Mucosa of rectum (tissue), 2 donors: ENCODE measurements at regions not wholly inside any gene's neighbourhood (a gene's known extent, or its start where the extent isn't known, plus 50 kb on each side); places are given as distances from the start of the nearest gene placed in this dataset.

Experiments
- H3K27ac ChIP-seq, 2 donors: one replicate each; pipeline ENCODE4 v1.7.0; 2013; ENCODE audit warnings: inconsistent platforms in 2 of 2, low read depth in 2 of 2, low read length in 2 of 2
- H3K27me3 ChIP-seq, 2 donors: one replicate each; pipeline ENCODE4 v1.7.0; 2013; ENCODE audit warnings: low read length in 2 of 2; ENCODE audit not compliant: control insufficient read depth in 2 of 2, insufficient read depth in 2 of 2
- H3K36me3 ChIP-seq, 2 donors: one replicate each; pipeline ENCODE4 v1.7.0; 2013; ENCODE audit warnings: low read length in 2 of 2; ENCODE audit not compliant: control insufficient read depth in 2 of 2, insufficient read depth in 2 of 2
- H3K4me1 ChIP-seq, 2 donors: one replicate each; pipeline ENCODE4 v1.7.0; 2013; ENCODE audit warnings: low read length in 2 of 2, mild to moderate bottlenecking in 1 of 2; ENCODE audit not compliant: control insufficient read depth in 2 of 2, insufficient read depth in 2 of 2
- H3K4me3 ChIP-seq, 2 donors: one replicate each; pipeline ENCODE4 v1.7.0; 2013; ENCODE audit warnings: low read length in 2 of 2
- H3K9ac ChIP-seq, 2 donors: one replicate each; pipeline ENCODE4 v1.7.0; 2013; ENCODE audit warnings: low read length in 2 of 2, low read depth in 1 of 2, mild to moderate bottlenecking in 1 of 2
- H3K9me3 ChIP-seq, 2 donors: one replicate each; pipeline ENCODE4 v1.7.0; 2013; ENCODE audit warnings: low read length in 2 of 2; ENCODE audit not compliant: control insufficient read depth in 2 of 2
- donor health status: healthy.
- donor health status: Normal muscosa, but diverticular disease.

GRCh38 chr7:93048136-93048930 lies 69.4 kb downstream of the SAMD9 start:
- no peak overlapping the region for H3K4me3 ChIP-seq
- H3K9ac ChIP-seq: no peak overlapping the region
- H3K36me3 ChIP-seq: no peaks in the 10 kb centered on the region
- H3K27ac ChIP-seq: no peak overlapping the region
- H3K4me1 ChIP-seq: peaks cover 0 to 5% of the 10 kb centered on the region in 2 donors
- H3K9me3 ChIP-seq: no peaks in the 10 kb centered on the region
- no peaks in the 10 kb centered on the region for H3K27me3 ChIP-seq

GRCh38 chr7:93047514-93048099 lies 70.2 kb downstream of the SAMD9 start:
- H3K4me1 ChIP-seq: no peaks in the 10 kb centered on the region
- no peaks in the 10 kb centered on the region for H3K36me3 ChIP-seq
- H3K27me3 ChIP-seq: no peaks in the 10 kb centered on the region
- H3K27ac ChIP-seq: no peak overlapping the region
- H3K9ac ChIP-seq: no peak overlapping the region
- no peak overlapping the region for H3K4me3 ChIP-seq
- H3K9me3 ChIP-seq: no peaks in the 10 kb centered on the region

- no peaks in the 10 kb centered on the region for H3K9me3 ChIP-seq
- H3K27ac ChIP-seq: no peak overlapping the region
- no peaks in the 10 kb centered on the region for H3K4me1 ChIP-seq
- H3K4me3 ChIP-seq: no peak overlapping the region
- H3K9ac ChIP-seq: no peak overlapping the region
- no peaks in the 10 kb centered on the region for H3K36me3 ChIP-seq
- H3K27me3 ChIP-seq: no peaks in the 10 kb centered on the region
Measured at GRCh38 chr7:93046641-93047040, 71.1 kb downstream of the SAMD9 start.

GRCh38 chr7:93044147-93044810 lies 73.5 kb downstream of the SAMD9 start:
- H3K9me3 ChIP-seq: no peaks in the 10 kb centered on the region
- H3K27ac ChIP-seq: no peak overlapping the region
- H3K27me3 ChIP-seq: no peaks in the 10 kb centered on the region
- H3K4me1 ChIP-seq: no peaks in the 10 kb centered on the region
- H3K4me3 ChIP-seq: no peak overlapping the region
- H3K9ac ChIP-seq: no peak overlapping the region
- no peaks in the 10 kb centered on the region for H3K36me3 ChIP-seq

GRCh38 chr7:93043385-93043985 lies 74.3 kb downstream of the SAMD9 start:
- no peaks in the 10 kb centered on the region for H3K9me3 ChIP-seq
- H3K4me1 ChIP-seq: no peaks in the 10 kb centered on the region
- H3K27me3 ChIP-seq: no peaks in the 10 kb centered on the region
- no peaks in the 10 kb centered on the region for H3K36me3 ChIP-seq
- H3K9ac ChIP-seq: no peak overlapping the region
- no peak overlapping the region for H3K27ac ChIP-seq
- no peak overlapping the region for H3K4me3 ChIP-seq

GRCh38 chr7:93040355-93040754 lies 77.4 kb downstream of the SAMD9 start:
- H3K36me3 ChIP-seq: no peaks in the 10 kb centered on the region
- H3K27ac ChIP-seq: no peak overlapping the region

GRCh38 chr7:93039786-93040185 lies 78.0 kb downstream of the SAMD9 start:
- Histone ChIP-seq H3K27me3 (no peaks in the 10 kb centered on the region), H3K36me3 (no peaks in the 10 kb centered on the region), H3K4me1 (no peaks in the 10 kb centered on the region), H3K27ac (no peak overlapping the region), H3K9ac (no peak overlapping the region), H3K9me3 (no peaks in the 10 kb centered on the region), H3K4me3 (no peak overlapping the region)

More at GRCh38 chr7:93040355-93040754, 77.4 kb downstream of the SAMD9 start:
- Histone ChIP-seq H3K9me3 (no peaks in the 10 kb centered on the region), H3K9ac (no peak overlapping the region), H3K27me3 (no peaks in the 10 kb centered on the region), H3K4me3 (no peak overlapping the region), H3K4me1 (no peaks in the 10 kb centered on the region)

- Histone ChIP-seq H3K36me3 (no peaks in the 10 kb centered on the region), H3K27me3 (no peaks in the 10 kb centered on the region), H3K9me3 (no peaks in the 10 kb centered on the region)
Measured at GRCh38 chr7:93039282-93039681, 78.5 kb downstream of the SAMD9 start.

GRCh38 chr7:93036807-93037206 lies 81.0 kb downstream of the SAMD9 start:
- Histone ChIP-seq H3K9me3 (peaks cover 0 to under 1% of the 10 kb centered on the region in 2 donors), H3K9ac (no peak overlapping the region), H3K4me1 (no peaks in the 10 kb centered on the region), H3K27me3 (no peaks in the 10 kb centered on the region), H3K27ac (no peak overlapping the region), H3K36me3 (no peaks in the 10 kb centered on the region), H3K4me3 (no peak overlapping the region)

More at GRCh38 chr7:93039282-93039681, 78.5 kb downstream of the SAMD9 start:
- Histone ChIP-seq H3K4me3 (no peak overlapping the region), H3K9ac (no peak overlapping the region), H3K4me1 (no peaks in the 10 kb centered on the region), H3K27ac (no peak overlapping the region)

- Histone ChIP-seq H3K27ac (no peak overlapping the region), H3K36me3 (no peaks in the 10 kb centered on the region), H3K27me3 (no peaks in the 10 kb centered on the region), H3K4me3 (no peak overlapping the region), H3K4me1 (no peaks in the 10 kb centered on the region), H3K9me3 (peaks cover 0 to 4% of the 10 kb centered on the region in 2 donors), H3K9ac (no peak overlapping the region)
Measured at GRCh38 chr7:93036149-93036640, 81.6 kb downstream of the SAMD9 start.
